Activated CD8-positive, alpha-beta memory T cell treated with anti-CD3 and anti-CD28 coated beads for 4 hours (primary cell): ENCODE measurements at regions not wholly inside any gene's neighbourhood (a gene's known extent, or its start where the extent isn't known, plus 50 kb on each side); places are given as distances from the start of the nearest gene placed in this dataset.
"Not testable (repeated sequence)": the region's sequence is repeated elsewhere in the genome, so short reads cannot be mapped to it uniquely, and the experiment has no call there.

Source experiments
- DNase-seq, 2 donors: peaks; one replicate each; pipeline ENCODE4 v3.0.0-alpha.2; 2020; ENCODE audit warnings: low read depth in 2 of 2

GRCh38 chrX:124426288-124427169 lies 80.2 kb downstream of the SH2D1A start:
- no peak for DNase-seq

- DNase-seq = no peak
Observed at GRCh38 chrX:124433186-124433585, 86.8 kb downstream of the SH2D1A start.

- no peak for DNase-seq
Observed at GRCh38 chrX:124435616-124436015, 89.3 kb downstream of the SH2D1A start.

- no peak for DNase-seq
Observed at GRCh38 chrX:124440695-124441094, 94.3 kb downstream of the SH2D1A start.

- no peak for DNase-seq
Observed at GRCh38 chrX:124441971-124442590, 95.7 kb downstream of the SH2D1A start.

- no peak for DNase-seq
Observed at GRCh38 chrX:124455966-124456365, 109.6 kb downstream of the SH2D1A start.

GRCh38 chrX:124459851-124460250 lies 113.5 kb downstream of the SH2D1A start:
- not testable (repeated sequence) for DNase-seq

- no peak for DNase-seq
Observed at GRCh38 chrX:124462931-124463330, 116.6 kb downstream of the SH2D1A start.

GRCh38 chrX:124467202-124467601 lies 120.8 kb downstream of the SH2D1A start:
- DNase-seq = no peak

- DNase-seq = no peak
Observed at GRCh38 chrX:124475358-124475757, 129.0 kb downstream of the SH2D1A start.

GRCh38 chrX:124476562-124476961 lies 130.2 kb downstream of the SH2D1A start:
- no peak for DNase-seq

GRCh38 chrX:124478046-124478445 lies 131.7 kb downstream of the SH2D1A start:
- no peak for DNase-seq

GRCh38 chrX:124488412-124489161 lies 142.2 kb downstream of the SH2D1A start:
- no peak for DNase-seq

- DNase-seq = no peak
Observed at GRCh38 chrX:124493984-124494383, 147.6 kb downstream of the SH2D1A start.

GRCh38 chrX:124497386-124497785 lies 151.0 kb downstream of the SH2D1A start:
- no peak for DNase-seq

GRCh38 chrX:124501586-124501985 lies 155.2 kb downstream of the SH2D1A start:
- DNase-seq = no peak

GRCh38 chrX:124502166-124502565 lies 155.8 kb downstream of the SH2D1A start:
- DNase-seq = no peak

GRCh38 chrX:124502599-124502998 lies 156.2 kb downstream of the SH2D1A start:
- DNase-seq = no peak

- DNase-seq = no peak
Observed at GRCh38 chrX:124504111-124504983, 158.0 kb downstream of the SH2D1A start.

- no peak for DNase-seq
Observed at GRCh38 chrX:124506066-124506465, 159.7 kb downstream of the SH2D1A start.

GRCh38 chrX:124507246-124507645 lies 160.9 kb downstream of the SH2D1A start:
- no peak for DNase-seq

- no peak for DNase-seq
Observed at GRCh38 chrX:124518885-124519284, 172.5 kb downstream of the SH2D1A start.
